OCI-LY3 (cell line): ENCODE measurements at regions not wholly inside any gene's neighbourhood (a gene's known extent, or its start where the extent isn't known, plus 50 kb on each side); places are given as distances from the start of the nearest gene placed in this dataset.

Experiments used
- CTCF ChIP-seq: fragments of 200-600, 300-600 bp; sonication (generic); IDR thresholded peaks from 2 replicates; pipeline ENCODE4 v1.5.1; 2014; ENCODE audit warnings: antibody characterized with exemption, low read length, low read depth
- EZH2phosphoT487 ChIP-seq: fragments of 200-600 bp; shearing (Covaris generic); IDR thresholded peaks from 2 replicates; pipeline ENCODE4 v1.6.1; 2018; ENCODE audit warnings: antibody characterized with exemption, mixed run types, low read depth

GRCh38 chr11:81857386-81857785 lies 876.3 kb downstream of the FAM181B start:
- TF ChIP-seq CTCF (no peak), EZH2phosphoT487 (no peak)
